ENCODE measurements at regions not wholly inside any gene's neighbourhood (a gene's known extent, or its start where the extent isn't known, plus 50 kb on each side); places are given as distances from the start of the nearest gene placed in this dataset.
"Not testable (repeated sequence)": the region's sequence is repeated elsewhere in the genome, so short reads cannot be mapped to it uniquely, and the experiment has no call there.

DNA sequence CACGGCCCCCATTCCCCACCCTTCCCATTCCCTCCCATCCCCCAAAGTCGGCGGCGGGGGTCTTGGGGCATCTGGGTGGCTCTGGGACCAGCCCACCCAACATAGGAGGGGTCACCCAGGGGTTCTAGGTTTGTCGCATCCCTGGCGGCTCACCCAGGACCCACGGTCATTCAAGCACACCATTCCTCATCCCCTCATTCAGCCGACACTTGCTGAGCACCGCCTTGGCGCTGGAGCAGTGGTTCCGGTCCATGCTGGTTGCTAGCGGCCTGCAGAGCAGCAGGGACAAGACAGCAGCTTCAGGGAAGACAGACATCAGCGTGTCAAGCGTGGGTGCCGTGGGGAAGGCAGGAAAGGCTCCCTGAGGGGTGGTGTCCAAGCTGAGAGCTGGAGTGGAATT is 50.5 kb upstream of the OTOS start:
- DNase-seq (ENCODE audit: low spot score): no peak

- DNase-seq (ENCODE audit: low spot score): no peak
Measured at GRCh38 chr2:240192661-240193060, 52.2 kb upstream of the OTOS start.

DNA sequence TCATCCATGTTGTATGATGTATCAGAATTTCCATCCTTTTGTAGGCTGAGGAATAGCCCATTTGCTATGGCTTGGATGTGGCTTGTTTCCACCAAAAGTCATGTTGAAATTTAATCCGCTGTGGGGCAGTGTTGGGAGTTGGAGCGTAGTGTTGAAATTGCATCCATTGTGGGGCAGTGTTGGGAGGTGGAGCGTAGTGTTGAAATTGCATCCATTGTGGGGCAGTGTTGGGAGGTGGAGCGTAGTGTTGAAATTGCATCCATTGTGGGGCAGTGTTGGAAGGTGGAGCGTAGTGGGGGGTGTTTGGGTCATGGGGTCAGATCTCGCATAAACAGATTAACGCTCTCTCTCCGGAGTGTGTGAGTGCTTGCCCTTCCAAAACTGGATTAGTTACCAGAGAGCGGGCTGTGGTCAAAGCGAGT is 53.9 kb upstream of the OTOS start:
- DNase-seq (ENCODE audit: low spot score): not testable (repeated sequence)

- no peak for DNase-seq (ENCODE audit: low spot score)
Measured at GRCh38 chr2:240195316-240195861, 54.9 kb upstream of the OTOS start.

- DNase-seq (ENCODE audit: low spot score): no peak
Measured at GRCh38 chr2:240196716-240197461, 56.4 kb upstream of the OTOS start.

- DNase-seq (ENCODE audit: low spot score): no peak
Measured at GRCh38 chr2:240197462-240198139, 57.1 kb upstream of the OTOS start.

DNA sequence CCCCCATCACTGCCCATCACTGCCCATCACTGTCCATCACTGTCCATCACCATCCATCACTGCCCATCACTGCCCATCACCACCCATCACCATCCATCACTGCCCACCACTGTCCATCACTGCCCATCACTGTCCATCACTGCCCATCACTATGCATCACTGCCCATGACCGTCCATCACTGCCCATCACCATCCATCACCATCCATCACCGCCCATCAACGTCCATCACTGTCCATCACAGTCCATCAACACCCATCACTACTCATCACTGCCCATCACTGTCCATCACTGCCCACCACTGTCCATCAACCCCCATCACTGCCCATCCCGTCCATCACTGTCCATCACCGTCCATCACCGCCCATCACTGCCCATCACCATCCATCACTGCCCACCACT is 57.8 kb upstream of the OTOS start:
- no peak for DNase-seq (ENCODE audit: low spot score)

- DNase-seq (ENCODE audit: low spot score): no peak
Measured at GRCh38 chr2:240199133-240199870, 58.8 kb upstream of the OTOS start.

- no peak for DNase-seq (ENCODE audit: low spot score)
Measured at GRCh38 chr2:240200230-240201051, 60.0 kb upstream of the OTOS start.

DNA sequence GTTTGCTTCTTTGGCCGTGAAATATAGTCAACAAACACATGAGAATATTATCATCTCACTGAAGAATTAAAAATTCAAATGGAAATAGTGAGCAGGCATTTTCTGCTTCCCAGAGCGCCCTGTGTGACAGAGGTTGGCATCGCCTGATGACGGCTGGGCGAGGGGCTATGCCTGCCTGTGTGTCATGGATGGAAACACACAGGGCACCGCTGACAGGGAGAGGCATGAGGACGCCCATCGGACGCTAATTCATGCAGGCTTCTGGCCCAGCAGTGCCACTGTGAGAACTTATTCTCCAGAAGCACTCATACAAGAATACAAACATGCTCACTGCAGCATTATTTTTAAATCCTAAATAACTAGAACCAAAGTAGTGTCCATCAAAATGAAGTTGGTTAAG is 61.4 kb upstream of the OTOS start:
- DNase-seq (ENCODE audit: low spot score): no peak

DNA sequence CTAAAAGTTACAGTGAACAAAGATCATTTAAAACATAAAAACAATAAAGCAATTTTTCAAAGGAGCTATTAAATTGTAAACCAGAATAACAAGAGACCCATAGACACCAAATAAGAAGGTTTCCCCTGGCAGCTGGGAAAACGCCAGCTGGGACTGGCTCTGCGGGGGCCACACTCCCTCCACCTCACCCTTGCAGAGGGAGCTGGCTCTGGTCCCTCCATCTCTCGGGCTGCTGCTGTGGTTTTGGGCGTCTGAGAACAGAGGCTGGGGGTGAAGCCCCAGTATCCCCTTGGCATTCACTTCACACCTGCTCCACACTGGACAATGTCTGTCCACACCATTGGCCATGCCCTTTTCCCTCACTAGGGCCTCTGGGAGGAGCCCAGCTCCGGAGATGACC is 62.1 kb upstream of the OTOS start:
- DNase-seq (ENCODE audit: low spot score): no peak

- DNase-seq (ENCODE audit: low spot score): no peak
Measured at GRCh38 chr2:240203031-240203787, 62.8 kb upstream of the OTOS start.

DNA sequence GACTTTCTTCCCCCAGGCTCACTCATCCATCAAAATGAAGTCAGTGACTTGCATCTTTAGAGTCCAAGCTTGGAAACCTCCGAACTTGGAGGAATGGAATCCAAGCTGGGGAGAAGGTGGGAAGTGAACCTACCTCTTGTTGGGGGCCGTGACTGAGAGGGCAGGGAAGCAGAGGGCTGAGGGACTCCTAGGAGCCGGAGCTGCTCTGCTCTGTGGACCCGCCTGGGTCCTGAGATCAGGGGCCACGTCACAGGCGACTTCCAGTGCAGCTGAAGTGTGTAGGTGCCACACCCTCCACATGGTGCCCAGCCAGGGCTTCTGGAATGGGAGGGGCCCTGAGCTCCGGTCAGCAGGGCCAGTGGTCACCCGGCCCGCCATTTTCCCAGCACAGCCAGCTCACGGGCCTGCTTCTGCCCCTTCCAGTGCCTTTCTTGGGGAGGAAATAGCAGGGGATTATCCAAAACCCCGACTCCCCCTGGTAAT is 63.4 kb upstream of the OTOS start:
- no peak for DNase-seq (ENCODE audit: low spot score)

- no peak for DNase-seq (ENCODE audit: low spot score)
Measured at GRCh38 chr2:240204431-240205276, 64.2 kb upstream of the OTOS start.

GRCh38 chr2:240205348-240205747 is 64.9 kb upstream of the OTOS start:
- no peak for DNase-seq (ENCODE audit: low spot score)

- no peak for DNase-seq (ENCODE audit: low spot score)
Measured at GRCh38 chr2:240205772-240206171, 65.3 kb upstream of the OTOS start.

DNA sequence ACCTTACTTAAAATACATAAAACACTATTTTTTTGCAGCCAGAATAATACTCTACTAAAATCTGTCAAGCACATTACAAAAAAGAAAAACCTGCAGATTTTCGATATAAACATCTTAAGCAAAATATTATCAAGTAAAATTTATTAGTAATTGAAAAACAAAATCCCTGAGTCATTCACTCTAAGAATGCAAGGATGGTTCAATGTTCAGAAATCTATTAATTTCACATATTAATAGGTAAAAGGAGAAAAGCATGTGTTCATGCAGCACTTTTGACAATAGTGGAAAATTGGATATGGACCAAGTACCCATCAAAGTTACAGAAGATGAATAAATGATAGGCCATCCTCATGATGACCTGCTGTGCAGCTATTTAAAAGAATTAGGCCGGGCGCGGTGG is 66.2 kb upstream of the OTOS start:
- DNase-seq (ENCODE audit: low spot score): no peak

GRCh38 chr2:240207661-240208060 is 67.2 kb upstream of the OTOS start:
- DNase-seq (ENCODE audit: low spot score): no peak

DNA sequence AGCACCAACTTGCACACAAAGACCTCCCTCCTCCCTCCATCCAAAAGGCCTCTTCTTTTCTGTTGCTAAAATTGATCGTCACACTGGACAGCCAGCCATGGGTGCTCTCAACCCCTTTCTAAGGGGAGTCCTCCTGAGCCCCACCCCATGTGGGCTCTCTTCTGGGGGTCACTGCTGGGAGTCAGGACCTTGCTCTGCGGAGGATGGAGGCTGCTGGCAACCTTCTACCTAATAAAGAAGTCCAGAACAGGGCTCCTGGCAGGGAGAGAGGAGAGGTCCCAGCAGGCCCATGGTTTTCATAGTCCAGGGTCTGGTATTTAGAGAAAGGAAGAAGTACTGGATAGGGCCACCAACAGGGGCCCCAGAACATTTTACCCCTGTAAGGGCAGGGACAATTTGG is 67.6 kb upstream of the OTOS start:
- DNase-seq (ENCODE audit: low spot score): no peak

DNA sequence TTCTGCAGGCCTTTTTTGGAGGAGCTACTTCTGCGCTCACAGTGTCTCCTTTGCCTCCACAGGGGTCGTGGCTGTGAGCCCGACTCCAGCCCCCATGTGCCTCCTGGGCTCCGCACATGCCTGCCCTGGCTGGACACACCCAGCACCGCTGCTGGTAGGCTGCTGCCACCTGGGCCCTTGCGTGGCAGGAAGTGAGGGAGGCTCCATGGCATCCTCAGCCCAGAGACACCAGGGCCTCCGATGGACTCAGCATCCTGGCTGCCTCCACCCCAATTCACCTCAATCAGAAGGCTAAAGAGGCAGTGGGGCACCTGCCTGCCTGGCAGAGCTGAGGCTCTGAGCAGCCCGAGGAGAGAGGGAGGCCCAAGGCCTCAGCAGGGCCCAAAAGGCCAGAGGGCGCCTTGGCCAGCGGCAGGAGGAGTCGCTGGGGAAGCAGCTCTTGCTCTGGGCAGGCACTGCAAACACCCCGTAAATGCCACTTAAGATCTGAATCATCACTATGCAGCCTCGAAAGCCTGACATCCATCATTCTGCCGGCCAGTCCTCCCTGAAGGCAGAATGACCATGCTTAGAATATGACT is 68.3 kb upstream of the OTOS start:
- no peak for DNase-seq (ENCODE audit: low spot score)
